ENCODE measurements at regions not wholly inside any gene's neighbourhood (a gene's known extent, or its start where the extent isn't known, plus 50 kb on each side); places are given as distances from the start of the nearest gene placed in this dataset.
A peak's percentile ranks its signal among the peaks of the same experiment; 100 is the strongest.

DNA sequence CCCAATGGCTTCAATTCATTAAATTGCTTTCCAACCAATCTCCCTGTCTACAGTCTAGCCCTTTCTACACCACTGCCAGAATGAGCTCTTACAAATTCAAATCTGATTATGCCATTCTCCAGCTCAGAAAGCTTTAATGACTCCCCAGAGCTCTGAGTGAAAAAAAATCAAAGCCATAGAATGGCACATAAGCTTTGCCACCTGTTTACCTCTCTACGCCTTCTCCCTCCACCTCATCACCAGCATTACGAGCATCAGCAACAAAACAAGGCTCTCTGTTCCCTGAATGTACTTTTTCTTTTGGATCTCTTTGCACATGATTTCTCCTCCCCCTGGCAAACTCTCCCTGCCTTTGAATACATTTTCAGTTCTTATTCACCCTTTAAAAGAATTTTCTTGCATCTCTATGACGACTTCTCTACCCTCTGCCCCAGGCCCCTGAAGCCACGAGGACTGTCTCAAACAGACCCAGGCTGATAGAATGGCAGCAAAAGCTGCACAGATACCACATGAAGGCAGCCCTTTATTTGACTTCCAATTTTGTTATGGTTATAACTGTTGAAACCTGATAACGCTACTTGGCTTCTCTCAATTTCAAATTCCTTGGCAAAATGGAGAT, 516.0 kb downstream of the PCDH7 start:
- BruUV-seq (replicated peaks), result TSS peak; percentile 67
- H3K9ac ChIP-seq (ENCODE audit: low read length), result peak overlapping the region; percentile 38
- peak overlapping the region; percentile 55 for H3K4me2 ChIP-seq (ENCODE audit: low read length)
- no peak overlapping the region for H3K4me3 ChIP-seq (replicated peaks in 1 of 2; ENCODE audit: low read depth in 1 of 2, low read length in 2 of 2)
- no peaks in the 10 kb centered on the region for H3K79me2 ChIP-seq (ENCODE audit: insufficient read depth, low read length)
- no peaks in the 10 kb centered on the region for H3K9me2 ChIP-seq (ENCODE audit: insufficient read depth)
- ChIA-PET CTCF (no interaction called here), RAD21 (ENCODE audit: low non-redundant PET in 1 of 2, low total read pairs in 2 of 2, uncharacterized antibody in 2 of 2, unreplicated experiment in 2 of 2) (no interaction called here), POLR2A (interaction anchor here (0.8 kb wide), 1 partner anchor 185 kb away, joined by 3 read pairs; no protein-coding TSS in a partner anchor)
- TF ChIP-seq JUND (IDR thresholded peaks at IDR 0.05) (no peak), EZH2phosphoT487 (IDR thresholded peaks at IDR 0.05; ENCODE audit: borderline replicate concordance) (no peak), POLR2AphosphoS5 (IDR thresholded peaks at IDR 0.05; ENCODE audit: low read depth, low read length) (no peak), ZFX (IDR thresholded peaks at IDR 0.05) (no peak), EGR1 (IDR thresholded peaks at IDR 0.05; ENCODE audit: low read depth) (no peak), ZNF274 (IDR thresholded peaks at IDR 0.05; ENCODE audit: low read depth, low read length) (no peak), SP1 (IDR thresholded peaks at IDR 0.05; ENCODE audit: low read depth) (no peak), FOSL1 (IDR thresholded peaks at IDR 0.05; ENCODE audit: low read depth) (no peak), EZH2 (IDR thresholded peaks at IDR 0.05) (no peak), ELF1 (IDR thresholded peaks at IDR 0.05; ENCODE audit: borderline replicate concordance, low read depth) (no peak), SRF (IDR thresholded peaks at IDR 0.05; ENCODE audit: low read depth) (no peak), RAD21 (IDR thresholded peaks at IDR 0.05; ENCODE audit: low read depth) (no peak), YY1 (IDR thresholded peaks at IDR 0.05; ENCODE audit: extremely low read depth, insufficient replicate concordance, low read depth, low read length) (no peak), MAX (IDR thresholded peaks at IDR 0.05) (no peak), ATF3 (IDR thresholded peaks at IDR 0.05) (no peak), SIN3A (IDR thresholded peaks at IDR 0.05; ENCODE audit: low read depth) (no peak)
- TF ChIP-seq, protein P1, sequence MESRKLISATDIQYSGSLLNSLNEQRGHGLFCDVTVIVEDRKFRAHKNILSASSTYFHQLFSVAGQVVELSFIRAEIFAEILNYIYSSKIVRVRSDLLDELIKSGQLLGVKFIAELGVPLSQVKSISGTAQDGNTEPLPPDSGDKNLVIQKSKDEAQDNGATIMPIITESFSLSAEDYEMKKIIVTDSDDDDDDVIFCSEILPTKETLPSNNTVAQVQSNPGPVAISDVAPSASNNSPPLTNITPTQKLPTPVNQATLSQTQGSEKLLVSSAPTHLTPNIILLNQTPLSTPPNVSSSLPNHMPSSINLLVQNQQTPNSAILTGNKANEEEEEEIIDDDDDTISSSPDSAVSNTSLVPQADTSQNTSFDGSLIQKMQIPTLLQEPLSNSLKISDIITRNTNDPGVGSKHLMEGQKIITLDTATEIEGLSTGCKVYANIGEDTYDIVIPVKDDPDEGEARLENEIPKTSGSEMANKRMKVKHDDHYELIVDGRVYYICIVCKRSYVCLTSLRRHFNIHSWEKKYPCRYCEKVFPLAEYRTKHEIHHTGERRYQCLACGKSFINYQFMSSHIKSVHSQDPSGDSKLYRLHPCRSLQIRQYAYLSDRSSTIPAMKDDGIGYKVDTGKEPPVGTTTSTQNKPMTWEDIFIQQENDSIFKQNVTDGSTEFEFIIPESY (IDR thresholded peaks at IDR 0.05; ENCODE audit: extremely low read depth, insufficient replicate concordance, low read length), result no peak
- TF ChIP-seq, protein P2, sequence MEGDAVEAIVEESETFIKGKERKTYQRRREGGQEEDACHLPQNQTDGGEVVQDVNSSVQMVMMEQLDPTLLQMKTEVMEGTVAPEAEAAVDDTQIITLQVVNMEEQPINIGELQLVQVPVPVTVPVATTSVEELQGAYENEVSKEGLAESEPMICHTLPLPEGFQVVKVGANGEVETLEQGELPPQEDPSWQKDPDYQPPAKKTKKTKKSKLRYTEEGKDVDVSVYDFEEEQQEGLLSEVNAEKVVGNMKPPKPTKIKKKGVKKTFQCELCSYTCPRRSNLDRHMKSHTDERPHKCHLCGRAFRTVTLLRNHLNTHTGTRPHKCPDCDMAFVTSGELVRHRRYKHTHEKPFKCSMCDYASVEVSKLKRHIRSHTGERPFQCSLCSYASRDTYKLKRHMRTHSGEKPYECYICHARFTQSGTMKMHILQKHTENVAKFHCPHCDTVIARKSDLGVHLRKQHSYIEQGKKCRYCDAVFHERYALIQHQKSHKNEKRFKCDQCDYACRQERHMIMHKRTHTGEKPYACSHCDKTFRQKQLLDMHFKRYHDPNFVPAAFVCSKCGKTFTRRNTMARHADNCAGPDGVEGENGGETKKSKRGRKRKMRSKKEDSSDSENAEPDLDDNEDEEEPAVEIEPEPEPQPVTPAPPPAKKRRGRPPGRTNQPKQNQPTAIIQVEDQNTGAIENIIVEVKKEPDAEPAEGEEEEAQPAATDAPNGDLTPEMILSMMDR (IDR thresholded peaks at IDR 0.05 in 2 of 3, conservative IDR thresholded peaks at IDR 0.05 in 1 of 3; ENCODE audit: borderline replicate concordance in 1 of 3, insufficient read depth in 1 of 3, low read depth in 2 of 3, low read length in 2 of 3), result no peak
- intact Hi-C loops (cut with micrococcal nuclease), result loop anchor here (5.0 to 10.0 kb wide), 5 partner anchors 149 to 521 kb away; no protein-coding TSS in a partner anchor
- peak overlapping the region; percentile 89 for H3K27ac ChIP-seq (ENCODE audit: low read depth, low read length)
- ATAC-seq (no peak), DNase-seq (ENCODE audit: low read depth, low spot score) (no peak)
- peaks cover 60 to 73% of the 10 kb centered on the region in 2 experiments for H3K4me1 ChIP-seq (ENCODE audit: control insufficient read depth in 1 of 2, insufficient read depth in 2 of 2, low read length in 2 of 2)
- H3K27me3 ChIP-seq (ENCODE audit: insufficient read depth, low read length), result no peaks in the 10 kb centered on the region
- no peaks in the 10 kb centered on the region for H3K36me3 ChIP-seq (ENCODE audit: control insufficient read depth in 1 of 2, insufficient read depth in 2 of 2, low read length in 2 of 2)
- peak overlapping the region; percentile 34 for H2AFZ ChIP-seq (ENCODE audit: low read depth, low read length, poor library complexity, severe bottlenecking)
- no peaks in the 10 kb centered on the region for H3K9me3 ChIP-seq (ENCODE audit: control insufficient read depth in 1 of 2, insufficient read depth in 1 of 2, low read depth in 1 of 2, low read length in 2 of 2)
- H4K20me1 ChIP-seq (ENCODE audit: insufficient read depth), result no peaks in the 10 kb centered on the region

Measured in HCT116 (cell line).